WERI-Rb-1 (cell line): ENCODE measurements at regions not wholly inside any gene's neighbourhood (a gene's known extent, or its start where the extent isn't known, plus 50 kb on each side); places are given as distances from the start of the nearest gene placed in this dataset.

ENCODE experiments used
- DNase-seq: peaks from one replicate; pipeline ENCODE4 v3.0.0-alpha.2; 2020
- H3K27ac ChIP-seq: fragments of 250-450 bp; sonication (Bioruptor Pico); 2 replicates; pipeline ENCODE4 v1.5.1; 2020; ENCODE audit warnings: mild to moderate bottlenecking, moderate library complexity
- H3K27me3 ChIP-seq: fragments of 250-450 bp; sonication (Bioruptor Pico); 2 replicates; pipeline ENCODE4 v1.5.1; 2021; ENCODE audit warnings: mild to moderate bottlenecking, low read depth, moderate library complexity; ENCODE audit not compliant: insufficient read depth, severe bottlenecking
- H3K36me3 ChIP-seq: fragments of 250-450 bp; sonication (Bioruptor Pico); 2 replicates; pipeline ENCODE4 v1.5.1; 2020; ENCODE audit warnings: mild to moderate bottlenecking, moderate library complexity
- H3K4me3 ChIP-seq: 2 replicates; pipeline ENCODE4 v1.5.1; 2011; ENCODE audit warnings: low read depth, mild to moderate bottlenecking, control low read depth, low read length
- H3K9me3 ChIP-seq: fragments of 250-450 bp; sonication (Bioruptor Pico); 2 replicates; pipeline ENCODE4 v1.5.1; 2021; ENCODE audit warnings: mild to moderate bottlenecking, moderate library complexity; ENCODE audit not compliant: severe bottlenecking
- CTCF ChIP-seq: IDR thresholded peaks from 2 replicates; pipeline ENCODE4 v1.5.1; 2011; ENCODE audit warnings: low read depth, mild to moderate bottlenecking, control low read depth, inconsistent platforms, low read length

- Histone ChIP-seq H3K9me3 (no peaks in the 10 kb centered on the region), H3K27ac (no peak overlapping the region), H3K27me3 (no peaks in the 10 kb centered on the region), H3K4me3 (no peak overlapping the region), H3K36me3 (no peaks in the 10 kb centered on the region)
- no peak for TF ChIP-seq CTCF
- no peak for DNase-seq
These were observed 390.0 kb downstream of the ENC1 start for GRCh38 chr5:74250304-74251102.

GRCh38 chr5:74248576-74248975 is 392.0 kb downstream of the ENC1 start:
- no peaks in the 10 kb centered on the region for H3K9me3 ChIP-seq
- H3K36me3 ChIP-seq = no peaks in the 10 kb centered on the region
- H3K4me3 ChIP-seq = no peak overlapping the region
- no peak for TF ChIP-seq CTCF
- no peak for DNase-seq
- no peaks in the 10 kb centered on the region for H3K27me3 ChIP-seq
- H3K27ac ChIP-seq = no peak overlapping the region

- no peak overlapping the region for H3K4me3 ChIP-seq
- H3K27me3 ChIP-seq = no peaks in the 10 kb centered on the region
- no peaks in the 10 kb centered on the region for H3K36me3 ChIP-seq
- no peaks in the 10 kb centered on the region for H3K9me3 ChIP-seq
- no peak for TF ChIP-seq CTCF
- DNase-seq = no peak
- H3K27ac ChIP-seq = no peak overlapping the region
These were observed 396.1 kb downstream of the ENC1 start for GRCh38 chr5:74244406-74244805.

- H3K9me3 ChIP-seq = no peaks in the 10 kb centered on the region
- no peak for TF ChIP-seq CTCF
- H3K27ac ChIP-seq = no peak overlapping the region
- no peak for DNase-seq
- H3K4me3 ChIP-seq = no peak overlapping the region
- no peaks in the 10 kb centered on the region for H3K27me3 ChIP-seq
- no peaks in the 10 kb centered on the region for H3K36me3 ChIP-seq
These were observed 396.9 kb downstream of the ENC1 start for GRCh38 chr5:74243634-74244033.

GRCh38 chr5:74242516-74242915 is 398.0 kb downstream of the ENC1 start:
- no peak for TF ChIP-seq CTCF
- Histone ChIP-seq H3K9me3 (no peaks in the 10 kb centered on the region), H3K27me3 (no peaks in the 10 kb centered on the region), H3K27ac (no peak overlapping the region), H3K36me3 (no peaks in the 10 kb centered on the region), H3K4me3 (no peak overlapping the region)
- no peak for DNase-seq

GRCh38 chr5:74241751-74242140 is 398.8 kb downstream of the ENC1 start:
- no peak for TF ChIP-seq CTCF
- DNase-seq = no peak
- Histone ChIP-seq H3K9me3 (no peaks in the 10 kb centered on the region), H3K27ac (no peak overlapping the region), H3K4me3 (no peak overlapping the region), H3K36me3 (no peaks in the 10 kb centered on the region), H3K27me3 (no peaks in the 10 kb centered on the region)
